Sigmoid colon (tissue), 4 donors: ENCODE measurements at regions not wholly inside any gene's neighbourhood (a gene's known extent, or its start where the extent isn't known, plus 50 kb on each side); places are given as distances from the start of the nearest gene placed in this dataset.

ENCODE experiments used
- POLR2A ChIP-seq, 2 donors: fragments of 450-650 bp; IDR thresholded peaks; one replicate each; pipeline ENCODE4 v1.6.1; 2016; ENCODE audit warnings: antibody characterized with exemption in 2 of 2, mild to moderate bottlenecking in 2 of 2, moderate library complexity in 2 of 2
- POLR2AphosphoS5 ChIP-seq, 4 donors: sonication (generic); formaldehyde crosslinking; IDR thresholded peaks; one replicate each; pipeline ENCODE4 v1.6.1; 2017; ENCODE audit warnings: antibody characterized with exemption in 4 of 4
- TF ChIP-seq, protein P1 (sequence below), 4 experiments: fragments of 450-650 bp in 3 of 4; fragments of 200-600 bp in 1 of 4; IDR thresholded peaks; one replicate each; pipeline ENCODE4 v1.5.1; 2016 to 2019; ENCODE audit warnings: antibody characterized with exemption in 4 of 4, mild to moderate bottlenecking in 3 of 4, moderate library complexity in 2 of 4

DNA sequence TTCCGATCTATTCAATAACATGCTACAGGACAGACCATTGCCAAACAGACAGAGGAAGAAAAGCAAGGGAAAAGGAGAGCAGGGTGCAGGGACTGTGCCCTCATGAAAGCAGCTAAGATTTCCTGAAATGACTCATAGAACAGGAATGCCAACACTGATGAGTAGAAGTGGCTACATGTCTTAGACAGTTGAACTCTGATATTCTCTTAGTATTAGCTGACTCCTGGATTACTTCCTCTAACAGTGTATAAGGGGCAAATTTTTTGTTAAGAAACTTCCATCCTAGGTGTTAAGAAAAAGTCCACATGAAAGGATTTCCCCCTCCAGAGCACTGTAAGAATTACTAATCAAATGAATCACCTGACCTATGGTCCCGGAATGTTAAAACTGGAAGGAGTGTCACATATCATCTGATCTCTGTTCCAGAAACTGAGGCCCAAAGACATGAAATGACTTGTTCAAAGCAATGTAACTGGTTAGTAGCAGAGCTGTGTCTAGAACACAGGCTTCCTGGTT is 224.9 kb downstream of the IBTK start:
- TF ChIP-seq, protein P1, sequence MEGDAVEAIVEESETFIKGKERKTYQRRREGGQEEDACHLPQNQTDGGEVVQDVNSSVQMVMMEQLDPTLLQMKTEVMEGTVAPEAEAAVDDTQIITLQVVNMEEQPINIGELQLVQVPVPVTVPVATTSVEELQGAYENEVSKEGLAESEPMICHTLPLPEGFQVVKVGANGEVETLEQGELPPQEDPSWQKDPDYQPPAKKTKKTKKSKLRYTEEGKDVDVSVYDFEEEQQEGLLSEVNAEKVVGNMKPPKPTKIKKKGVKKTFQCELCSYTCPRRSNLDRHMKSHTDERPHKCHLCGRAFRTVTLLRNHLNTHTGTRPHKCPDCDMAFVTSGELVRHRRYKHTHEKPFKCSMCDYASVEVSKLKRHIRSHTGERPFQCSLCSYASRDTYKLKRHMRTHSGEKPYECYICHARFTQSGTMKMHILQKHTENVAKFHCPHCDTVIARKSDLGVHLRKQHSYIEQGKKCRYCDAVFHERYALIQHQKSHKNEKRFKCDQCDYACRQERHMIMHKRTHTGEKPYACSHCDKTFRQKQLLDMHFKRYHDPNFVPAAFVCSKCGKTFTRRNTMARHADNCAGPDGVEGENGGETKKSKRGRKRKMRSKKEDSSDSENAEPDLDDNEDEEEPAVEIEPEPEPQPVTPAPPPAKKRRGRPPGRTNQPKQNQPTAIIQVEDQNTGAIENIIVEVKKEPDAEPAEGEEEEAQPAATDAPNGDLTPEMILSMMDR (IDR thresholded peaks at IDR 0.05): no peak
- TF ChIP-seq POLR2A (IDR thresholded peaks at IDR 0.05) (no peak), POLR2AphosphoS5 (IDR thresholded peaks at IDR 0.05) (no peak)
